ENCODE measurements at regions not wholly inside any gene's neighbourhood (a gene's known extent, or its start where the extent isn't known, plus 50 kb on each side); places are given as distances from the start of the nearest gene placed in this dataset.

GRCh38 chrX:7787714-7788113, 55.3 kb upstream of the VCX start:
- TF ChIP-seq CTCF (IDR thresholded peaks at IDR 0.05) (no peak), POLR2A (IDR thresholded peaks at IDR 0.05) (no peak)

All from body of pancreas (tissue), 4 donors.